Thyroid gland (tissue), 4 donors: ENCODE measurements at regions not wholly inside any gene's neighbourhood (a gene's known extent, or its start where the extent isn't known, plus 50 kb on each side); places are given as distances from the start of the nearest gene placed in this dataset.

Experiments used
- DNase-seq, 2 donors: peaks; one replicate each; pipeline ENCODE4 v3.0.0-alpha.2; 2019
- H3K27ac ChIP-seq, 3 donors: fragments of 200-600 bp; sonication (generic); 1 replicate in 2 of 3; 2 replicates in 1 of 3; pipeline ENCODE4 v1.5.1; 2016 to 2019; ENCODE audit warnings: mild to moderate bottlenecking in 1 of 3, moderate library complexity in 1 of 3
- H3K27me3 ChIP-seq: fragments of 200-600 bp; sonication (generic); one replicate; pipeline ENCODE4 v1.5.1; 2019
- H3K36me3 ChIP-seq, 2 donors: fragments of 200-600 bp; sonication (generic); one replicate each; pipeline ENCODE4 v1.5.1; 2016 to 2019
- H3K4me1 ChIP-seq, 2 donors: fragments of 200-600 bp; sonication (generic); one replicate each; pipeline ENCODE4 v1.5.1; 2017 to 2019
- H3K4me3 ChIP-seq, 3 donors: fragments of 200-600 bp; sonication (generic); replicated peaks in 1 of 3; 1 replicate in 2 of 3; 2 replicates in 1 of 3; pipeline ENCODE4 v1.5.1; 2016; ENCODE audit warnings: mild to moderate bottlenecking in 1 of 3
- H3K9me3 ChIP-seq: fragments of 200-600 bp; sonication (generic); one replicate; pipeline ENCODE4 v1.5.1; 2017
- POLR2A ChIP-seq, 2 donors: fragments of 450-650 bp; IDR thresholded peaks; one replicate each; pipeline ENCODE4 v1.6.1; 2017; ENCODE audit warnings: antibody characterized with exemption in 2 of 2, mild to moderate bottlenecking in 2 of 2, moderate library complexity in 1 of 2
- WGBS, 2 donors: methylation state at CpG; one replicate each; pipeline ENCODE4 v1.1.5; 2017; 5-methylcytosine and 5-hydroxymethylcytosine counted together
- intact Hi-C: fragments of 100-400 bp; cut with DNase I; formaldehyde crosslinking; loops from one replicate; pipeline ENCODE4 v1.15.1; 2023
- TF ChIP-seq, protein P1 (sequence below), 6 experiments: fragments of 200-600 bp in 3 of 6; fragments of 450-650 bp in 3 of 6; sonication (generic) in 3 of 6; IDR thresholded peaks; one replicate each; pipeline ENCODE4 v1.5.1; 2016 to 2019; ENCODE audit warnings: antibody characterized with exemption in 6 of 6, mild to moderate bottlenecking in 2 of 6, inconsistent platforms in 1 of 6, moderate library complexity in 1 of 6

DNA sequence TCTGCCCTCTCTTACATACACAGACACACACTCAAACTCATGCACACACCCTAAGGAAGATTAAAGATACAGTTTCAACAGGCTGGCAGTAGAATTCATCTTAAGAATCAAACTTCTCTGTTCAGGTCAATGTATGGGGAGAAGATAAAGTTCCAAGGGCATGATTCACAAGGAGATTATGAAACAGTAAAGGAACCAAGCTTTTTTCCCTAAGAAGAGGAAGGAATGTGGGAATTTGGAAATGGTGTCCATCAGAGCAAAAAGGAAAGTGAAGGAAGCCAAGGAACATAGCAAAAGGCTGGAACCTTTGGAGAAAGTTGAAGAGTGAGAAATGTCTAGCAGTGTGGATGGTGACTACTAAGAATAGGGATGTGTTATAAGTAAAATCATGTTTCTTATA, 191.0 kb upstream of the NPY2R start:
- Histone ChIP-seq H3K9me3 (no peaks in the 10 kb centered on the region), H3K4me1 (no peaks in the 10 kb centered on the region), H3K4me3 (no peak overlapping the region), H3K36me3 (no peaks in the 10 kb centered on the region), H3K27ac (no peak overlapping the region), H3K27me3 (no peaks in the 10 kb centered on the region)
- TF ChIP-seq, protein P1, sequence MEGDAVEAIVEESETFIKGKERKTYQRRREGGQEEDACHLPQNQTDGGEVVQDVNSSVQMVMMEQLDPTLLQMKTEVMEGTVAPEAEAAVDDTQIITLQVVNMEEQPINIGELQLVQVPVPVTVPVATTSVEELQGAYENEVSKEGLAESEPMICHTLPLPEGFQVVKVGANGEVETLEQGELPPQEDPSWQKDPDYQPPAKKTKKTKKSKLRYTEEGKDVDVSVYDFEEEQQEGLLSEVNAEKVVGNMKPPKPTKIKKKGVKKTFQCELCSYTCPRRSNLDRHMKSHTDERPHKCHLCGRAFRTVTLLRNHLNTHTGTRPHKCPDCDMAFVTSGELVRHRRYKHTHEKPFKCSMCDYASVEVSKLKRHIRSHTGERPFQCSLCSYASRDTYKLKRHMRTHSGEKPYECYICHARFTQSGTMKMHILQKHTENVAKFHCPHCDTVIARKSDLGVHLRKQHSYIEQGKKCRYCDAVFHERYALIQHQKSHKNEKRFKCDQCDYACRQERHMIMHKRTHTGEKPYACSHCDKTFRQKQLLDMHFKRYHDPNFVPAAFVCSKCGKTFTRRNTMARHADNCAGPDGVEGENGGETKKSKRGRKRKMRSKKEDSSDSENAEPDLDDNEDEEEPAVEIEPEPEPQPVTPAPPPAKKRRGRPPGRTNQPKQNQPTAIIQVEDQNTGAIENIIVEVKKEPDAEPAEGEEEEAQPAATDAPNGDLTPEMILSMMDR (IDR thresholded peaks at IDR 0.05), result no peak
- no peak for TF ChIP-seq POLR2A (IDR thresholded peaks at IDR 0.05)
- intact Hi-C loops, result no loop called here
- DNase-seq, result no peak

DNA sequence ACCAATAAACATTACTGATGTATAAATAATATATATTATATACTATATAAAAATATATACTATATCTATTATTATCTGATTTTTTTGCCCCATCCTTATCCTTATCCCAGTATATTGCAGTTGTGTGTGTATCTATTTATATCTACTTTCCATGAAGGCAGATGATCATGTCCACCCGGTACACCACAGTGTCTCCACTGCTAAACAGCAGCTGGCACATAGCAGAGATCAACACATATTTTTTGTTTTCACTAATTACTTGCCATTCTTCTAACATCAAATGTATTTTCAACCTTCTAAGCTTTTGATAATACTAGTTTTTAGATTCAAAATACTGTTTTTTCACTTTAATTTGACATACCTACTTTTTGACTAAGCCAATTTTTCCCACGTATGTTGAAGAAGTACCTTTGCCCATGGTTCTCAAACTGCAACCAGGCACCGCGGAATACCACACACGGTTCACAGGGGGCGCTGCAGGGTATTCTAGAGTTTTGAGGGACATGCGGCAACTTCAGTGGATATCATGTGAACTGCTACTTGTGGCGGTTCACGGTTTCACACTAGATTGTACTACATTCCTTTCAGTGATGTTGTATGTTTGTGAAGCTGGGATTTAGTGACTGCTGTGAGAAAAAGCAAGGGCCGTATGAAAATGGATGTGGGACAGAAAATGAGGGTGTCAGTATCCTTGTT, 182.5 kb upstream of the NPY2R start:
- Histone ChIP-seq H3K27ac (no peak overlapping the region), H3K36me3 (no peaks in the 10 kb centered on the region), H3K9me3 (no peaks in the 10 kb centered on the region), H3K4me3 (no peak overlapping the region), H3K4me1 (no peaks in the 10 kb centered on the region), H3K27me3 (no peaks in the 10 kb centered on the region)
- TF ChIP-seq POLR2A (IDR thresholded peaks at IDR 0.05), result no peak
- TF ChIP-seq, protein P1 (IDR thresholded peaks at IDR 0.05), result peak in 5 of 6 experiments; percentile 6 to 53 (median 28)
- WGBS, 2 donors, result 29 to 36% methylated on average over 10 of the region's 10 CpGs
- DNase-seq, result peak; percentile 49 to 54
- intact Hi-C loops, result no loop called here

DNA sequence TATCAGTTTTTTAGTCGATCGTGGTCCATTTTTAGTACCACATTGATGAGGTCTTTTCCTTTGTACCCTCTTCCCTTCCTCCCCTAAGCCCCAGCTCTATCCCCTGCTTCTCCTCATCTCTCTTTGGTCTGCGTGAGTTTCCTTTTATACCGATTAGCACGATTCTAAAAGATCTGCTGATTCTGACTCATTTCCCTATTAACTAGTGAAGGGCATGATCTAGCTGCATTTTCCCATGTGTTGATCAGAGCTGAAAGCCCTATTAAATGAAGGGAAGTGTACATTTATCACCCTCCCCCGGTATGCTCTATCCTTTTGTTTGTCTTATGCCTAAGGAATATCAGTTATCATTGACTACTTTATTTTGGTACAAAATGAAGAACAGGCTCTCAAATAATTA, 181.7 kb upstream of the NPY2R start:
- H3K4me1 ChIP-seq, result no peaks in the 10 kb centered on the region
- DNase-seq, result no peak
- no peaks in the 10 kb centered on the region for H3K36me3 ChIP-seq
- intact Hi-C loops, result no loop called here
- WGBS, 2 donors, result 84 to 89% methylated on average over 6 of the region's 6 CpGs
- H3K4me3 ChIP-seq, result no peak overlapping the region
- H3K27me3 ChIP-seq, result no peaks in the 10 kb centered on the region
- H3K9me3 ChIP-seq, result no peaks in the 10 kb centered on the region
- H3K27ac ChIP-seq, result no peak overlapping the region
- TF ChIP-seq, protein P1 (IDR thresholded peaks at IDR 0.05), result no peak

DNA sequence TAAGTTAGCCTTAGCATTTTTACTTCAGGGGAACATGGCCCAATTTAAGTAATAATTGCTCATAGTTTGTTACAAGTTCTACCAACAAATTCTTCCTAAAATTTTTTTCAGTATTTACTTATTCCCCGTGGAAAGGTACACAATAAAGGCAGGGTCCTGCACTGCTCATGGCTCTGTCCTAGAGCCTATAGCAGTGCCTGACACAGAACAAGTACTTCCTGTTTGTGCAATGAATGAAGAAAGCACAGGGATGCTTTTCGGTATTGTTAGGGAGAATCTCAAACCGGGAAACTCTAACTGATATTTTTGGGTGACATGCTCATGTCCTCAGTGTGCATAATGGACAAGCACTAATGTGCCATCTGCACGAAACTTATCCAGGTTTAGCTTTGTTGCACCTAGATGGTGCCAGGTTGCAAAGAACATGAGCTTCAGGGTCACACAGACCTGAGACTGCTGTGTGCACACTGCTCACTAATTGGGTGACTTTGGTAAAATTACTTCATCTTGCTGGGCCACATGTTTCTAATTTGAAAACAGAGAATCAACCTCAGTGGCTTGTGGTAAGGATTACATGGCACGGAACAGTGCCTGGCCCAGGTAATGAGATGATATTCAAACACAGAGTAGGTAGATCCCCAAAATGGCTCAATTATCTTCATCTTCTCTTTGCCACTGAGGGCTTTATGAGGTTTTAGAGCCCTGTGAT, 175.8 kb upstream of the NPY2R start:
- no peak for DNase-seq
- H3K27ac ChIP-seq, result no peak overlapping the region
- WGBS, 2 donors, result 81 to 87% methylated on average over 5 of the region's 5 CpGs
- H3K4me1 ChIP-seq, result no peaks in the 10 kb centered on the region
- TF ChIP-seq, protein P1 (IDR thresholded peaks at IDR 0.05), result no peak
- TF ChIP-seq POLR2A (IDR thresholded peaks at IDR 0.05), result no peak
- H3K9me3 ChIP-seq, result no peaks in the 10 kb centered on the region
- H3K36me3 ChIP-seq, result no peaks in the 10 kb centered on the region
- no peaks in the 10 kb centered on the region for H3K27me3 ChIP-seq
- intact Hi-C loops, result no loop called here
- H3K4me3 ChIP-seq, result no peak overlapping the region

DNA sequence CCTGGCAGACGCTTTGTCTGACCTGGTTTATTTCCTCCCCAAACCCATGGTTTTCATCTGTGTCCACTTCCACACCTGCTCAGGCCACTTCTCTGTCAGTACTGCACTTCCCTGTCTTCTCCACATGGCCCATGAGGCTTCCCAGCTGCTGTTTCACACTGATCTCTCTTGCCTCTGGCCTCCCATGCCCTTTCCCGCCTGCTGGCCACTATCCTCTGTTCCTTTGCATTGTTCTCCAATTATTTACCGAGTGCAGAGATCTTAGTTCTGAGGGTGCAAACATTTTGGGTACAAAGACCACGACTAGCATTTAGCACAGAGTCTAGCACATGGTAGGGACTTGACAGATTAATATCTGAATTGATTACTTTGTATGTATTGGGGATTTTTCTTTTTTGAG, 174.8 kb upstream of the NPY2R start:
- Histone ChIP-seq H3K27me3 (no peaks in the 10 kb centered on the region), H3K27ac (no peak overlapping the region), H3K36me3 (no peaks in the 10 kb centered on the region), H3K9me3 (no peaks in the 10 kb centered on the region), H3K4me1 (no peaks in the 10 kb centered on the region), H3K4me3 (no peak overlapping the region)
- no peak for TF ChIP-seq POLR2A (IDR thresholded peaks at IDR 0.05)
- intact Hi-C loops, result no loop called here
- DNase-seq, result no peak
- WGBS, 2 donors, result 70 to 71% methylated on average over 4 of the region's 4 CpGs
